Mesendoderm (in vitro differentiated cells): ENCODE measurements at regions not wholly inside any gene's neighbourhood (a gene's known extent, or its start where the extent isn't known, plus 50 kb on each side); places are given as distances from the start of the nearest gene placed in this dataset.

Source experiments
- DNase-seq: peaks from one replicate; pipeline ENCODE4 v3.0.0; 2013
- H2AK5ac ChIP-seq: 2 replicates; pipeline ENCODE4 v1.6.1; 2013; ENCODE audit warnings: low read length, inconsistent platforms
- H2BK120ac ChIP-seq: 2 replicates; pipeline ENCODE4 v1.6.1; 2013; ENCODE audit warnings: low read depth, mild to moderate bottlenecking, low read length, moderate library complexity, mixed read lengths
- H2BK15ac ChIP-seq: replicated peaks from 2 replicates; pipeline ENCODE4 v1.6.1; 2013; ENCODE audit warnings: low read depth, mild to moderate bottlenecking, moderate library complexity
- H2BK5ac ChIP-seq: 2 replicates; pipeline ENCODE4 v1.6.1; 2013; ENCODE audit warnings: low read length, inconsistent platforms
- H3K18ac ChIP-seq: 2 replicates; pipeline ENCODE4 v1.6.1; 2013; ENCODE audit warnings: mild to moderate bottlenecking, low read length, mixed read lengths
- H3K23ac ChIP-seq: one replicate; pipeline ENCODE4 v1.6.1; 2013; ENCODE audit warnings: low read length
- H3K27ac ChIP-seq: 2 replicates; pipeline ENCODE4 v1.5.1; 2013; ENCODE audit warnings: low read depth, mild to moderate bottlenecking, inconsistent platforms, low read length, moderate library complexity
- H3K27me3 ChIP-seq: 2 replicates; pipeline ENCODE4 v1.6.1; 2013; ENCODE audit warnings: low read length, control low read depth, mild to moderate bottlenecking, inconsistent platforms; ENCODE audit not compliant: insufficient read depth, poor library complexity
- H3K36me3 ChIP-seq: 2 replicates; pipeline ENCODE4 v1.6.1; 2013; ENCODE audit warnings: low read length, inconsistent platforms; ENCODE audit not compliant: control insufficient read depth, insufficient read depth
- H3K4ac ChIP-seq: one replicate; pipeline ENCODE4 v1.6.1; 2013; ENCODE audit warnings: low read depth, mild to moderate bottlenecking, low read length, moderate library complexity
- H3K4me1 ChIP-seq: 2 replicates; pipeline ENCODE4 v1.6.1; 2013; ENCODE audit warnings: low read depth, low read length, inconsistent platforms; ENCODE audit not compliant: control insufficient read depth
- H3K4me2 ChIP-seq: 2 replicates; pipeline ENCODE4 v1.6.1; 2013; ENCODE audit warnings: low read length
- H3K4me3 ChIP-seq: 2 replicates; pipeline ENCODE4 v1.5.1; 2013; ENCODE audit warnings: mild to moderate bottlenecking, low read length
- H3K56ac ChIP-seq: one replicate; pipeline ENCODE4 v1.6.1; 2013; ENCODE audit warnings: low read length
- H3K79me1 ChIP-seq: 2 replicates; pipeline ENCODE4 v1.6.1; 2013; ENCODE audit warnings: low read length, inconsistent platforms
- H3K79me2 ChIP-seq: 2 replicates; pipeline ENCODE4 v1.6.1; 2013; ENCODE audit warnings: mild to moderate bottlenecking, low read length; ENCODE audit not compliant: control insufficient read depth, insufficient read depth
- H3K9ac ChIP-seq: 2 replicates; pipeline ENCODE4 v1.6.1; 2013; ENCODE audit warnings: low read length, inconsistent platforms
- H4K5ac ChIP-seq: one replicate; pipeline ENCODE4 v1.6.1; 2013; ENCODE audit warnings: low read length
- H4K8ac ChIP-seq: one replicate; pipeline ENCODE4 v1.6.1; 2013; ENCODE audit warnings: low read depth, mild to moderate bottlenecking, control low read depth, low read length, moderate library complexity
- WGBS: extraction: QIAGEN DNeasy Blood & Tissue Kit; methylation state at CpG from one replicate; pipeline ENCODE4 v1.1.7; 2013; ENCODE audit warnings: low lambda C conversion rate, missing lambda C conversion rate; ENCODE audit not compliant: insufficient coverage; ENCODE audit errors: extremely low coverage; 5-methylcytosine and 5-hydroxymethylcytosine counted together

GRCh38 chr10:44478040-44478439 is 93.1 kb upstream of the CXCL12 start:
- no peaks in the 10 kb centered on the region for H3K79me1 ChIP-seq
- no peak overlapping the region for H2BK5ac ChIP-seq
- no peak overlapping the region for H4K8ac ChIP-seq
- WGBS = no CpG with 5 or more reads among the region's 2 CpGs
- H3K18ac ChIP-seq = no peak overlapping the region
- no peak overlapping the region for H3K23ac ChIP-seq
- H3K27ac ChIP-seq = no peak overlapping the region
- no peak overlapping the region for H3K9ac ChIP-seq
- H3K27me3 ChIP-seq = no peaks in the 10 kb centered on the region
- H2BK15ac ChIP-seq = no peak overlapping the region
- H3K79me2 ChIP-seq = no peaks in the 10 kb centered on the region
- no peak overlapping the region for H4K5ac ChIP-seq
- H2BK120ac ChIP-seq = no peak overlapping the region
- DNase-seq = no peak
- H3K4me3 ChIP-seq = no peak overlapping the region
- no peak overlapping the region for H3K4ac ChIP-seq
- no peak overlapping the region for H2AK5ac ChIP-seq
- H3K4me1 ChIP-seq = no peaks in the 10 kb centered on the region
- no peaks in the 10 kb centered on the region for H3K36me3 ChIP-seq
- H3K56ac ChIP-seq = no peak overlapping the region
- no peak overlapping the region for H3K4me2 ChIP-seq

- Histone ChIP-seq H2AK5ac (no peak overlapping the region), H2BK15ac (no peak overlapping the region), H3K23ac (no peak overlapping the region), H4K8ac (no peak overlapping the region), H3K27me3 (no peaks in the 10 kb centered on the region), H3K4me2 (no peak overlapping the region), H2BK120ac (no peak overlapping the region), H3K36me3 (no peaks in the 10 kb centered on the region), H3K4me3 (no peak overlapping the region), H3K9ac (no peak overlapping the region), H3K4me1 (no peaks in the 10 kb centered on the region), H3K4ac (no peak overlapping the region), H3K79me1 (no peaks in the 10 kb centered on the region), H3K56ac (no peak overlapping the region), H4K5ac (no peak overlapping the region), H3K18ac (no peak overlapping the region), H3K79me2 (no peaks in the 10 kb centered on the region), H2BK5ac (no peak overlapping the region), H3K27ac (no peak overlapping the region)
- DNase-seq = no peak
- WGBS = no CpG with 5 or more reads among the region's 8 CpGs
Measured at GRCh38 chr10:44478876-44479705, 94.2 kb upstream of the CXCL12 start.

- H3K4me3 ChIP-seq = no peak overlapping the region
- no peak overlapping the region for H3K27ac ChIP-seq
- DNase-seq = no peak
- no peaks in the 10 kb centered on the region for H3K4me1 ChIP-seq
- H4K8ac ChIP-seq = no peak overlapping the region
- no peaks in the 10 kb centered on the region for H3K79me1 ChIP-seq
- no CpG with 5 or more reads among the region's 3 CpGs for WGBS
- no peak overlapping the region for H2BK120ac ChIP-seq
- no peaks in the 10 kb centered on the region for H3K79me2 ChIP-seq
- H2BK15ac ChIP-seq = no peak overlapping the region
- H3K56ac ChIP-seq = no peak overlapping the region
- no peak overlapping the region for H4K5ac ChIP-seq
- H3K9ac ChIP-seq = no peak overlapping the region
- H3K4ac ChIP-seq = no peak overlapping the region
- no peaks in the 10 kb centered on the region for H3K27me3 ChIP-seq
- no peaks in the 10 kb centered on the region for H3K36me3 ChIP-seq
- no peak overlapping the region for H3K18ac ChIP-seq
- no peak overlapping the region for H2AK5ac ChIP-seq
- H3K23ac ChIP-seq = no peak overlapping the region
- no peak overlapping the region for H2BK5ac ChIP-seq
- no peak overlapping the region for H3K4me2 ChIP-seq
Measured at GRCh38 chr10:44492678-44493077, 107.8 kb upstream of the CXCL12 start.

- Histone ChIP-seq H3K56ac (no peak overlapping the region), H3K79me2 (no peaks in the 10 kb centered on the region), H3K23ac (no peak overlapping the region), H3K27ac (no peak overlapping the region), H3K18ac (no peak overlapping the region), H3K4me3 (no peak overlapping the region), H2BK15ac (no peak overlapping the region), H3K79me1 (no peaks in the 10 kb centered on the region), H3K4me1 (no peaks in the 10 kb centered on the region), H4K5ac (no peak overlapping the region), H2AK5ac (no peak overlapping the region), H3K4ac (no peak overlapping the region), H2BK120ac (no peak overlapping the region), H3K27me3 (no peaks in the 10 kb centered on the region), H3K4me2 (no peak overlapping the region), H2BK5ac (no peak overlapping the region), H3K36me3 (no peaks in the 10 kb centered on the region), H4K8ac (no peak overlapping the region), H3K9ac (no peak overlapping the region)
- no CpG with 5 or more reads among the region's 5 CpGs for WGBS
- no peak for DNase-seq
Measured at GRCh38 chr10:44498222-44498621, 113.3 kb upstream of the CXCL12 start.

GRCh38 chr10:44500451-44500850 is 115.6 kb upstream of the CXCL12 start:
- WGBS = no CpG with 5 or more reads among the region's 1 CpG
- no peaks in the 10 kb centered on the region for H3K36me3 ChIP-seq
- H3K4me2 ChIP-seq = no peak overlapping the region
- DNase-seq = no peak
- H3K27me3 ChIP-seq = no peaks in the 10 kb centered on the region
- H3K4ac ChIP-seq = no peak overlapping the region
- H4K5ac ChIP-seq = no peak overlapping the region
- H2BK15ac ChIP-seq = no peak overlapping the region
- H3K4me1 ChIP-seq = no peaks in the 10 kb centered on the region
- H3K27ac ChIP-seq = no peak overlapping the region
- no peak overlapping the region for H3K4me3 ChIP-seq
- H2BK5ac ChIP-seq = no peak overlapping the region
- no peaks in the 10 kb centered on the region for H3K79me2 ChIP-seq
- H3K23ac ChIP-seq = no peak overlapping the region
- no peak overlapping the region for H2AK5ac ChIP-seq
- H3K56ac ChIP-seq = no peak overlapping the region
- no peaks in the 10 kb centered on the region for H3K79me1 ChIP-seq
- H3K18ac ChIP-seq = no peak overlapping the region
- no peak overlapping the region for H3K9ac ChIP-seq
- no peak overlapping the region for H2BK120ac ChIP-seq
- H4K8ac ChIP-seq = no peak overlapping the region

- H2BK15ac ChIP-seq = no peak overlapping the region
- no peak overlapping the region for H3K4me2 ChIP-seq
- no peak for DNase-seq
- WGBS = no CpG with 5 or more reads among the region's 3 CpGs
- no peaks in the 10 kb centered on the region for H3K79me1 ChIP-seq
- no peak overlapping the region for H3K9ac ChIP-seq
- H2AK5ac ChIP-seq = no peak overlapping the region
- no peak overlapping the region for H3K56ac ChIP-seq
- no peak overlapping the region for H3K4ac ChIP-seq
- H4K5ac ChIP-seq = no peak overlapping the region
- no peak overlapping the region for H4K8ac ChIP-seq
- no peaks in the 10 kb centered on the region for H3K4me1 ChIP-seq
- H3K27ac ChIP-seq = no peak overlapping the region
- H3K36me3 ChIP-seq = no peaks in the 10 kb centered on the region
- no peak overlapping the region for H3K4me3 ChIP-seq
- no peaks in the 10 kb centered on the region for H3K79me2 ChIP-seq
- no peak overlapping the region for H3K18ac ChIP-seq
- H3K23ac ChIP-seq = no peak overlapping the region
- no peaks in the 10 kb centered on the region for H3K27me3 ChIP-seq
- no peak overlapping the region for H2BK5ac ChIP-seq
- H2BK120ac ChIP-seq = no peak overlapping the region
Measured at GRCh38 chr10:44506386-44506785, 121.5 kb upstream of the CXCL12 start.
